ENCODE measurements at regions not wholly inside any gene's neighbourhood (a gene's known extent, or its start where the extent isn't known, plus 50 kb on each side); places are given as distances from the start of the nearest gene placed in this dataset.

- Histone ChIP-seq H3K79me2 (ENCODE audit: insufficient read depth, low read depth, low read length) (no peaks in the 10 kb centered on the region), H4K20me1 (ENCODE audit: insufficient read depth, low read length) (no peaks in the 10 kb centered on the region), H3K9me3 (ENCODE audit: low read length) (0 out of 2 replicates have a peak, but pooled peaks cover 5% of the 10 kb centered on the region), H3K4me3 (ENCODE audit: low read depth, low read length, poor library complexity, severe bottlenecking) (no peak overlapping the region), H3K9me2 (ENCODE audit: insufficient read depth, low read length) (no peaks in the 10 kb centered on the region), H3K4me1 (ENCODE audit: insufficient read depth, low read length, poor library complexity, severe bottlenecking) (no peaks in the 10 kb centered on the region), H3K36me3 (ENCODE audit: insufficient read depth, low read length) (no peaks in the 10 kb centered on the region), H3K27ac (ENCODE audit: low read depth, low read length, poor library complexity, severe bottlenecking) (no peak overlapping the region), H2AFZ (ENCODE audit: low read length) (no peak overlapping the region), H3K4me2 (ENCODE audit: low read length) (no peak overlapping the region)
- POLR2A ChIA-PET, result interaction anchor here (0.6 kb wide), 1 partner anchor 82 kb away, joined by 3 read pairs; no protein-coding TSS in a partner anchor
- BruUV-seq (replicated peaks), result no TSS peak
- no peak for DNase-seq (ENCODE audit: low spot score)
- CTCF ChIA-PET (ENCODE audit: unreplicated experiment), result no interaction called here
- TF ChIP-seq EZH2phosphoT487 (IDR thresholded peaks at IDR 0.05; ENCODE audit: borderline replicate concordance, low read depth, low read length) (no peak), CTCF (conservative IDR thresholded peaks at IDR 0.05; ENCODE audit: low read length) (no peak)
- intact Hi-C loops (cut with micrococcal nuclease; ENCODE audit: unreplicated experiment), result no loop called here
These were observed 64.0 kb upstream of the RUNX1 start for GRCh38 chr21:35113064-35113463.

- Histone ChIP-seq H3K4me2 (ENCODE audit: low read length) (no peak overlapping the region), H2AFZ (ENCODE audit: low read length) (no peak overlapping the region), H3K9me3 (ENCODE audit: low read length) (0 out of 2 replicates have a peak, but pooled peaks cover 5% of the 10 kb centered on the region), H4K20me1 (ENCODE audit: insufficient read depth, low read length) (no peaks in the 10 kb centered on the region), H3K27ac (ENCODE audit: low read depth, low read length, poor library complexity, severe bottlenecking) (no peak overlapping the region), H3K36me3 (ENCODE audit: insufficient read depth, low read length) (no peaks in the 10 kb centered on the region), H3K79me2 (ENCODE audit: insufficient read depth, low read depth, low read length) (no peaks in the 10 kb centered on the region), H3K4me1 (ENCODE audit: insufficient read depth, low read length, poor library complexity, severe bottlenecking) (no peaks in the 10 kb centered on the region), H3K4me3 (ENCODE audit: low read depth, low read length, poor library complexity, severe bottlenecking) (no peak overlapping the region), H3K9me2 (ENCODE audit: insufficient read depth, low read length) (no peaks in the 10 kb centered on the region)
- BruUV-seq (replicated peaks), result no TSS peak
- CTCF ChIA-PET (ENCODE audit: unreplicated experiment), result no interaction called here
- intact Hi-C loops (cut with micrococcal nuclease; ENCODE audit: unreplicated experiment), result no loop called here
- no peak for DNase-seq (ENCODE audit: low spot score)
- POLR2A ChIA-PET, result interaction anchor here (0.5 to 1.9 kb wide), 6 partner anchors 11 to 288 kb away, joined by 3 to 6 read pairs (median 3); no protein-coding TSS in a partner anchor
- TF ChIP-seq EZH2phosphoT487 (IDR thresholded peaks at IDR 0.05; ENCODE audit: borderline replicate concordance, low read depth, low read length) (no peak), CTCF (conservative IDR thresholded peaks at IDR 0.05; ENCODE audit: low read length) (no peak)
These were observed 62.3 kb upstream of the RUNX1 start for GRCh38 chr21:35111321-35111930.

- Histone ChIP-seq H3K4me2 (ENCODE audit: low read length) (no peak overlapping the region), H3K9me3 (ENCODE audit: low read length) (no peaks in the 10 kb centered on the region), H3K27ac (ENCODE audit: low read depth, low read length, poor library complexity, severe bottlenecking) (no peak overlapping the region), H4K20me1 (ENCODE audit: insufficient read depth, low read length) (no peaks in the 10 kb centered on the region), H3K9me2 (ENCODE audit: insufficient read depth, low read length) (no peaks in the 10 kb centered on the region), H3K36me3 (ENCODE audit: insufficient read depth, low read length) (no peaks in the 10 kb centered on the region), H3K4me1 (ENCODE audit: insufficient read depth, low read length, poor library complexity, severe bottlenecking) (no peaks in the 10 kb centered on the region), H3K4me3 (ENCODE audit: low read depth, low read length, poor library complexity, severe bottlenecking) (no peak overlapping the region), H2AFZ (ENCODE audit: low read length) (no peak overlapping the region), H3K79me2 (ENCODE audit: insufficient read depth, low read depth, low read length) (no peaks in the 10 kb centered on the region)
- intact Hi-C loops (cut with micrococcal nuclease; ENCODE audit: unreplicated experiment), result no loop called here
- ChIA-PET POLR2A (no interaction called here), CTCF (ENCODE audit: unreplicated experiment) (no interaction called here)
- DNase-seq (ENCODE audit: low spot score), result no peak
- no peak for TF ChIP-seq CTCF (conservative IDR thresholded peaks at IDR 0.05; ENCODE audit: low read length)
- no peak for TF ChIP-seq EZH2phosphoT487 (IDR thresholded peaks at IDR 0.05; ENCODE audit: borderline replicate concordance, low read depth, low read length)
- no TSS peak for BruUV-seq (replicated peaks)
These were observed 59.8 kb upstream of the RUNX1 start for GRCh38 chr21:35108887-35109286.

All from OCI-LY7 (cell line).